A549 (cell line): ENCODE measurements at regions not wholly inside any gene's neighbourhood (a gene's known extent, or its start where the extent isn't known, plus 50 kb on each side); places are given as distances from the start of the nearest gene placed in this dataset.

Source experiments
- CBX2 ChIP-seq: fragments of 200-600 bp; sonication (generic); IDR thresholded peaks from 2 replicates; pipeline ENCODE4 v1.6.1; 2016; ENCODE audit warnings: low read depth, mild to moderate bottlenecking, borderline replicate concordance
- EHMT2 ChIP-seq: fragments of 200-600 bp; sonication (generic); IDR thresholded peaks from 2 replicates; pipeline ENCODE4 v1.6.1; 2016; ENCODE audit warnings: antibody characterized with exemption, low read depth, mild to moderate bottlenecking, moderate library complexity
- EP300 ChIP-seq, 2 experiments: fragments of >200 bp; sonication (Bioruptor Twin); formaldehyde crosslinking; IDR thresholded peaks; 2 replicates in 1 of 2; 3 replicates in 1 of 2; pipeline ENCODE4 v1.6.1; 2016 to 2017
- HDAC2 ChIP-seq: fragments of 200-600 bp; sonication (generic); IDR thresholded peaks from 2 replicates; pipeline ENCODE4 v1.6.1; 2016
- PHF8 ChIP-seq: fragments of 200-600 bp; sonication (generic); IDR thresholded peaks from 2 replicates; pipeline ENCODE4 v1.6.1; 2016; ENCODE audit warnings: low read depth, mild to moderate bottlenecking, antibody characterized with exemption, moderate library complexity, borderline replicate concordance
- POLR2A ChIP-seq: IDR thresholded peaks from 2 replicates; pipeline ENCODE4 v1.6.1; 2012; ENCODE audit warnings: mild to moderate bottlenecking, low read length
- POLR2AphosphoS2 ChIP-seq: conservative IDR thresholded peaks from 2 replicates; pipeline ENCODE4 v1.6.1; 2012; ENCODE audit warnings: low read length, improper control_type of control experiment, inconsistent platforms
- RAD21 ChIP-seq, 2 experiments: fragments of >200 bp in 1 of 2; sonication (Bioruptor Twin) in 1 of 2; formaldehyde crosslinking in 1 of 2; IDR thresholded peaks in 1 of 2; conservative IDR thresholded peaks in 1 of 2; 2 replicates in 1 of 2; 3 replicates in 1 of 2; pipeline ENCODE4 v1.6.1; 2012 to 2018; ENCODE audit warnings: inconsistent platforms in 1 of 2
- RARB ChIP-seq: fragments of 250-450 bp; sonication (Bioruptor Pico); IDR thresholded peaks from 2 replicates; pipeline ENCODE4 v1.8.0; 2021; ENCODE audit warnings: mild to moderate bottlenecking, moderate library complexity
- RCOR1 ChIP-seq: fragments of 150-350 bp; IDR thresholded peaks from 2 replicates; pipeline ENCODE4 v1.6.1; 2014; ENCODE audit warnings: antibody characterized with exemption, low read length, low read depth
- SMC3 ChIP-seq: fragments of >200 bp; sonication (Bioruptor Twin); formaldehyde crosslinking; IDR thresholded peaks from 3 replicates; pipeline ENCODE4 v1.6.1; 2018; ENCODE audit warnings: inconsistent platforms
- SREBF2 ChIP-seq: fragments of 450-650 bp; IDR thresholded peaks from 2 replicates; pipeline ENCODE4 v1.6.1; 2014; ENCODE audit warnings: mild to moderate bottlenecking, moderate library complexity
- TP53 ChIP-seq: fragments of 250-450 bp; sonication (Bioruptor Pico); IDR thresholded peaks from 2 replicates; pipeline ENCODE4 v1.5.0; 2021; ENCODE audit warnings: mild to moderate bottlenecking, moderate library complexity

DNA sequence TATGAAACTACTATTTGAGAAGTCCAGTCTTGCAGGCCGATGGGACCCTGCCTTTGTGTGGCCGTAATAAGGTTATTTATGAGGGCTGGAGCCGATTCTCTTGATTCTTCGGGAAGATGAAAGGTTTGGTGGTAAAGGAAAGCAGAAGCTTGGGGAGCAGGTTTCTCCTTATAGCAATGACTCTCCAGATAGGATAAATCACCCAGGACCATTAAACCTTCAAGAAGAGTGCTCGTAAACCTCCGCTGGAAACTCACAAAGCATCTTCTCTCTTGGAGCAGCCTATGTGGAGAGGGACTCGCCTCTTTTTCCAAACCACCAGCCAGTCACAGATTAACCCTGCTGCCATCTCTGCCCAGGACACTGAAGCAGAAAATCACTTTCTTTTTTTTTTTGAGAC lies 69.6 kb upstream of the SALL4 start:
- TF ChIP-seq RAD21 (conservative IDR thresholded peaks at IDR 0.05 in 1 of 2, IDR thresholded peaks at IDR 0.05 in 1 of 2) (no peak), CBX2 (no peak), POLR2AphosphoS2 (no peak), POLR2A (no peak), TP53 (CRISPR knock-in tag) (no peak), RARB (CRISPR knock-in tag) (no peak), PHF8 (no peak), SREBF2 (no peak), SMC3 (no peak), EHMT2 (no peak), EP300 (IDR thresholded peaks at IDR 0.05) (no peak), HDAC2 (no peak), RCOR1 (no peak)
